NCI-H2107 treated with DMSO at 0.1 percent for 48 hours (cell line): ENCODE measurements at regions not wholly inside any gene's neighbourhood (a gene's known extent, or its start where the extent isn't known, plus 50 kb on each side); places are given as distances from the start of the nearest gene placed in this dataset.
"Not testable (repeated sequence)": the region's sequence is repeated elsewhere in the genome, so short reads cannot be mapped to it uniquely, and the experiment has no call there.

Source experiments
- DNase-seq: peaks from one replicate; lab custom pipeline; 2025; ENCODE audit not compliant: unreplicated experiment; lab: John Stamatoyannopoulos, UW

- no peak for DNase-seq
These were observed 608.6 kb downstream of the GATA3 start for GRCh38 chr10:8663131-8663530.

GRCh38 chr10:8665322-8665721 is 610.8 kb downstream of the GATA3 start:
- DNase-seq = no peak

GRCh38 chr10:8670461-8670860 is 616.0 kb downstream of the GATA3 start:
- no peak for DNase-seq

- no peak for DNase-seq
These were observed 619.7 kb downstream of the GATA3 start for GRCh38 chr10:8674230-8674629.

- DNase-seq = no peak
These were observed 623.2 kb downstream of the GATA3 start for GRCh38 chr10:8677642-8678041.

- not testable (repeated sequence) for DNase-seq
These were observed 630.4 kb downstream of the GATA3 start for GRCh38 chr10:8684916-8685315.

GRCh38 chr10:8688881-8689280 is 634.4 kb downstream of the GATA3 start:
- DNase-seq = no peak

GRCh38 chr10:8691498-8692017 is 637.1 kb downstream of the GATA3 start:
- no peak for DNase-seq

- not testable (repeated sequence) for DNase-seq
These were observed 639.1 kb downstream of the GATA3 start for GRCh38 chr10:8693635-8694034.

- no peak for DNase-seq
These were observed 642.3 kb downstream of the GATA3 start for GRCh38 chr10:8696746-8697145.

- DNase-seq = no peak
These were observed 646.2 kb downstream of the GATA3 start for GRCh38 chr10:8700689-8701088.

GRCh38 chr10:8702181-8702580 is 647.7 kb downstream of the GATA3 start:
- DNase-seq = no peak

GRCh38 chr10:8705415-8705814 is 650.9 kb downstream of the GATA3 start:
- no peak for DNase-seq

- DNase-seq = no peak
These were observed 658.2 kb downstream of the GATA3 start for GRCh38 chr10:8712656-8713055.

GRCh38 chr10:8719971-8720370 is 665.5 kb downstream of the GATA3 start:
- no peak for DNase-seq

- no peak for DNase-seq
These were observed 667.2 kb downstream of the GATA3 start for GRCh38 chr10:8721650-8722049.

GRCh38 chr10:8722835-8723234 is 668.3 kb downstream of the GATA3 start:
- no peak for DNase-seq

GRCh38 chr10:8725343-8725742 is 670.9 kb downstream of the GATA3 start:
- DNase-seq = no peak

- no peak for DNase-seq
These were observed 671.7 kb downstream of the GATA3 start for GRCh38 chr10:8726084-8726778.

- no peak for DNase-seq
These were observed 672.2 kb downstream of the GATA3 start for GRCh38 chr10:8726779-8727084.

- no peak for DNase-seq
These were observed 676.9 kb downstream of the GATA3 start for GRCh38 chr10:8731121-8732095.

- no peak for DNase-seq
These were observed 684.5 kb downstream of the GATA3 start for GRCh38 chr10:8738987-8739386.
